HEK293 (cell line): ENCODE measurements at regions not wholly inside any gene's neighbourhood (a gene's known extent, or its start where the extent isn't known, plus 50 kb on each side); places are given as distances from the start of the nearest gene placed in this dataset.

Experiments used
- CTCF ChIA-PET: fragments of 350-600 bp; formaldehyde crosslinking; extraction: SDS; loops from one replicate; lab custom pipeline; 2021; ENCODE audit warnings: antibody characterized with exemption; lab: Yijun Ruan, JAX
- POLR2A ChIA-PET: fragments of 300-600 bp; formaldehyde crosslinking; extraction: SDS; loops from one replicate; lab custom pipeline; 2020; ENCODE audit warnings: antibody characterized with exemption, inconsistent platforms; lab: Yijun Ruan, JAX
- H3K27ac ChIP-seq: fragments of 200-500 bp; sonication (Bioruptor generic); 2 replicates; pipeline ENCODE4 v1.5.1; 2014; ENCODE audit warnings: low read depth, low read length, control low read depth, inconsistent platforms; ENCODE audit errors: extremely low read depth
- H3K36me3 ChIP-seq, 2 experiments: fragments of 200-500 bp in 1 of 2; sonication (Bioruptor generic) in 1 of 2; 1 replicate in 1 of 2; 2 replicates in 1 of 2; pipeline ENCODE4 v1.5.1; 2014 to 2017; ENCODE audit warnings: inconsistent platforms in 2 of 2, low read length in 2 of 2; ENCODE audit not compliant: control insufficient read depth in 2 of 2, insufficient read depth in 1 of 2
- H3K4me1 ChIP-seq: fragments of 200-500 bp; sonication (Bioruptor generic); 2 replicates; pipeline ENCODE4 v1.5.1; 2014; ENCODE audit warnings: mild to moderate bottlenecking, low read length, inconsistent platforms; ENCODE audit not compliant: control insufficient read depth, insufficient read depth
- H3K4me3 ChIP-seq: 2 replicates; pipeline ENCODE4 v1.5.1; 2011; ENCODE audit warnings: low read depth, mild to moderate bottlenecking, control low read depth, low read length, moderate library complexity
- H3K9me3 ChIP-seq: fragments of 200-500 bp; sonication (Bioruptor generic); 2 replicates; pipeline ENCODE4 v1.5.1; 2014; ENCODE audit warnings: low read depth, low read length, inconsistent platforms; ENCODE audit not compliant: control insufficient read depth, insufficient read depth
- KLF10 ChIP-seq: fragments of 450-650 bp; IDR thresholded peaks from 2 replicates; pipeline ENCODE4 v1.5.1; 2018; ENCODE audit warnings: missing biosample characterization, mild to moderate bottlenecking, missing genetic modification characterization
- KLF8 ChIP-seq: fragments of 450-650 bp; formaldehyde crosslinking; IDR thresholded peaks from 2 replicates; pipeline ENCODE4 v1.5.1; 2016; ENCODE audit warnings: missing biosample characterization, missing genetic modification characterization
- OSR2 ChIP-seq: fragments of 450-650 bp; formaldehyde crosslinking; IDR thresholded peaks from 2 replicates; pipeline ENCODE4 v1.5.1; 2016; ENCODE audit warnings: missing biosample characterization, missing genetic modification characterization
- SP3 ChIP-seq: fragments of 450-650 bp; formaldehyde crosslinking; IDR thresholded peaks from 2 replicates; pipeline ENCODE4 v1.5.1; 2016; ENCODE audit warnings: missing biosample characterization, missing genetic modification characterization
- TCF7L2 ChIP-seq: IDR thresholded peaks from 2 replicates; pipeline ENCODE4 v1.6.1; 2011; ENCODE audit warnings: low read depth, mild to moderate bottlenecking, inconsistent platforms, low read length, moderate library complexity, borderline replicate concordance
- ZIC2 ChIP-seq: fragments of 450-650 bp; formaldehyde crosslinking; IDR thresholded peaks from 2 replicates; pipeline ENCODE4 v1.5.1; 2016; ENCODE audit warnings: missing biosample characterization, missing genetic modification characterization
- ZNF121 ChIP-seq: fragments of 450-650 bp; formaldehyde crosslinking; IDR thresholded peaks from 2 replicates; pipeline ENCODE4 v1.5.1; 2016; ENCODE audit warnings: missing biosample characterization, missing genetic modification characterization
- ZNF133 ChIP-seq: fragments of 450-650 bp; formaldehyde crosslinking; IDR thresholded peaks from 2 replicates; pipeline ENCODE4 v1.5.1; 2016; ENCODE audit warnings: missing biosample characterization, missing genetic modification characterization
- ZNF138 ChIP-seq: fragments of 450-650 bp; formaldehyde crosslinking; IDR thresholded peaks from 2 replicates; pipeline ENCODE4 v1.5.1; 2016; ENCODE audit warnings: missing biosample characterization, missing genetic modification characterization, borderline replicate concordance
- ZNF146 ChIP-seq: fragments of 450-650 bp; formaldehyde crosslinking; IDR thresholded peaks from 2 replicates; pipeline ENCODE4 v1.5.1; 2016; ENCODE audit warnings: missing biosample characterization, missing genetic modification characterization
- ZNF174 ChIP-seq: fragments of 450-650 bp; formaldehyde crosslinking; IDR thresholded peaks from 2 replicates; pipeline ENCODE4 v1.5.0; 2017; ENCODE audit warnings: missing biosample characterization, mild to moderate bottlenecking, missing genetic modification characterization
- ZNF416 ChIP-seq: fragments of 450-650 bp; formaldehyde crosslinking; IDR thresholded peaks from 2 replicates; pipeline ENCODE4 v1.5.1; 2016; ENCODE audit warnings: missing biosample characterization, missing genetic modification characterization
- ZNF544 ChIP-seq: fragments of 450-650 bp; formaldehyde crosslinking; IDR thresholded peaks from 2 replicates; pipeline ENCODE4 v1.5.0; 2017; ENCODE audit warnings: missing biosample characterization, missing genetic modification characterization
- ZNF560 ChIP-seq: fragments of 450-650 bp; formaldehyde crosslinking; IDR thresholded peaks from 2 replicates; pipeline ENCODE4 v1.5.1; 2017; ENCODE audit warnings: missing biosample characterization, missing genetic modification characterization, borderline replicate concordance
- ZNF629 ChIP-seq: fragments of 450-650 bp; formaldehyde crosslinking; IDR thresholded peaks from 2 replicates; pipeline ENCODE4 v1.5.1; 2017; ENCODE audit warnings: missing biosample characterization, missing genetic modification characterization
- ZNF660 ChIP-seq: fragments of 450-650 bp; IDR thresholded peaks from 2 replicates; pipeline ENCODE4 v1.5.1; 2018; ENCODE audit warnings: missing biosample characterization, mild to moderate bottlenecking, missing genetic modification characterization
- ZNF768 ChIP-seq: fragments of 450-650 bp; formaldehyde crosslinking; IDR thresholded peaks from 2 replicates; pipeline ENCODE4 v1.5.1; 2018; ENCODE audit warnings: missing biosample characterization, mild to moderate bottlenecking, missing genetic modification characterization
- ZNF785 ChIP-seq: fragments of 450-650 bp; formaldehyde crosslinking; IDR thresholded peaks from 2 replicates; pipeline ENCODE4 v1.5.1; 2016; ENCODE audit warnings: missing biosample characterization, missing genetic modification characterization
- TF ChIP-seq, protein P1 (sequence below): fragments of 450-650 bp; formaldehyde crosslinking; conservative IDR thresholded peaks from 2 replicates; pipeline ENCODE4 v1.5.1; 2016; ENCODE audit warnings: low read depth, missing biosample characterization, missing genetic modification characterization
- TF ChIP-seq, protein P2 (sequence below): fragments of 450-650 bp; formaldehyde crosslinking; IDR thresholded peaks from 2 replicates; pipeline ENCODE4 v1.5.1; 2016; ENCODE audit warnings: missing biosample characterization, missing genetic modification characterization, borderline replicate concordance
- TF ChIP-seq, protein P3 (sequence below): fragments of 450-650 bp; formaldehyde crosslinking; IDR thresholded peaks from 2 replicates; pipeline ENCODE4 v1.5.1; 2016; ENCODE audit warnings: missing biosample characterization, missing genetic modification characterization, low read depth
- TF ChIP-seq, protein P4 (sequence below): fragments of 450-650 bp; formaldehyde crosslinking; IDR thresholded peaks from 2 replicates; pipeline ENCODE4 v1.5.1; 2017; ENCODE audit warnings: missing biosample characterization, missing genetic modification characterization

DNA sequence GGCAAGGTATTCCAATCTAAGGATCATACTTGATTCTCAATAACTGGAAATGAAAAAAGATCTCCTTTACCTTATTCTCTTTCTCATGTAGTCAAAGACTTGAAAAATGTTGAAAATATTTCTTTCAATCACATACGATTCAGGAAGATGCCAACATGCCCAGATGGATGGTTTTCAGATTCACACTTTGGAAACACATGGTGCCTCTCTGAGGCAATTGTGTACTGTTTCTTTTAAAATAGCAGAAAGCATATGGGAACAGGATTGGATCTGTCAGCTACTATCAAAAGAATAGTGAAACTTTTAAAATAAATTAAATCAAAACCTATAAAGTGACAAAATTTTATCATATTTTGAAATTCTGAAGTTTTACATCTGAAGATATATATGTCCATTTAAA lies 222.4 kb downstream of the SPRY2 start:
- TF ChIP-seq, protein P1, sequence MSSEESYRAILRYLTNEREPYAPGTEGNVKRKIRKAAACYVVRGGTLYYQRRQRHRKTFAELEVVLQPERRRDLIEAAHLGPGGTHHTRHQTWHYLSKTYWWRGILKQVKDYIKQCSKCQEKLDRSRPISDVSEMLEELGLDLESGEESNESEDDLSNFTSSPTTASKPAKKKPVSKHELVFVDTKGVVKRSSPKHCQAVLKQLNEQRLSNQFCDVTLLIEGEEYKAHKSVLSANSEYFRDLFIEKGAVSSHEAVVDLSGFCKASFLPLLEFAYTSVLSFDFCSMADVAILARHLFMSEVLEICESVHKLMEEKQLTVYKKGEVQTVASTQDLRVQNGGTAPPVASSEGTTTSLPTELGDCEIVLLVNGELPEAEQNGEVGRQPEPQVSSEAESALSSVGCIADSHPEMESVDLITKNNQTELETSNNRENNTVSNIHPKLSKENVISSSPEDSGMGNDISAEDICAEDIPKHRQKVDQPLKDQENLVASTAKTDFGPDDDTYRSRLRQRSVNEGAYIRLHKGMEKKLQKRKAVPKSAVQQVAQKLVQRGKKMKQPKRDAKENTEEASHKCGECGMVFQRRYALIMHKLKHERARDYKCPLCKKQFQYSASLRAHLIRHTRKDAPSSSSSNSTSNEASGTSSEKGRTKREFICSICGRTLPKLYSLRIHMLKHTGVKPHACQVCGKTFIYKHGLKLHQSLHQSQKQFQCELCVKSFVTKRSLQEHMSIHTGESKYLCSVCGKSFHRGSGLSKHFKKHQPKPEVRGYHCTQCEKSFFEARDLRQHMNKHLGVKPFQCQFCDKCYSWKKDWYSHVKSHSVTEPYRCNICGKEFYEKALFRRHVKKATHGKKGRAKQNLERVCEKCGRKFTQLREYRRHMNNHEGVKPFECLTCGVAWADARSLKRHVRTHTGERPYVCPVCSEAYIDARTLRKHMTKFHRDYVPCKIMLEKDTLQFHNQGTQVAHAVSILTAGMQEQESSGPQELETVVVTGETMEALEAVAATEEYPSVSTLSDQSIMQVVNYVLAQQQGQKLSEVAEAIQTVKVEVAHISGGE (tag by site-specific recombination): no peak
- TF ChIP-seq, protein P2, sequence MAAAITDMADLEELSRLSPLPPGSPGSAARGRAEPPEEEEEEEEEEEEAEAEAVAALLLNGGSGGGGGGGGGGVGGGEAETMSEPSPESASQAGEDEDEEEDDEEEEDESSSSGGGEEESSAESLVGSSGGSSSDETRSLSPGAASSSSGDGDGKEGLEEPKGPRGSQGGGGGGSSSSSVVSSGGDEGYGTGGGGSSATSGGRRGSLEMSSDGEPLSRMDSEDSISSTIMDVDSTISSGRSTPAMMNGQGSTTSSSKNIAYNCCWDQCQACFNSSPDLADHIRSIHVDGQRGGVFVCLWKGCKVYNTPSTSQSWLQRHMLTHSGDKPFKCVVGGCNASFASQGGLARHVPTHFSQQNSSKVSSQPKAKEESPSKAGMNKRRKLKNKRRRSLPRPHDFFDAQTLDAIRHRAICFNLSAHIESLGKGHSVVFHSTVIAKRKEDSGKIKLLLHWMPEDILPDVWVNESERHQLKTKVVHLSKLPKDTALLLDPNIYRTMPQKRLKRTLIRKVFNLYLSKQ: no peak
- TF ChIP-seq ZNF768 (tag by site-specific recombination) (no peak), ZNF416 (tag by site-specific recombination) (no peak), ZNF544 (tag by site-specific recombination) (no peak), ZNF660 (no peak), ZNF121 (tag by site-specific recombination) (no peak), ZNF174 (tag by site-specific recombination) (no peak), ZIC2 (tag by site-specific recombination) (no peak), ZNF629 (tag by site-specific recombination) (no peak), ZNF138 (tag by site-specific recombination) (no peak)
- POLR2A ChIA-PET: no interaction called here
- Histone ChIP-seq H3K4me3 (no peak overlapping the region), H3K4me1 (no peaks in the 10 kb centered on the region), H3K36me3 (no peaks in the 10 kb centered on the region), H3K9me3 (no peaks in the 10 kb centered on the region), H3K27ac (no peak overlapping the region)
- CTCF ChIA-PET: interaction anchor here (0.7 kb wide), 1 partner anchor 191 kb away, joined by 7 read pairs; no protein-coding TSS in a partner anchor

DNA sequence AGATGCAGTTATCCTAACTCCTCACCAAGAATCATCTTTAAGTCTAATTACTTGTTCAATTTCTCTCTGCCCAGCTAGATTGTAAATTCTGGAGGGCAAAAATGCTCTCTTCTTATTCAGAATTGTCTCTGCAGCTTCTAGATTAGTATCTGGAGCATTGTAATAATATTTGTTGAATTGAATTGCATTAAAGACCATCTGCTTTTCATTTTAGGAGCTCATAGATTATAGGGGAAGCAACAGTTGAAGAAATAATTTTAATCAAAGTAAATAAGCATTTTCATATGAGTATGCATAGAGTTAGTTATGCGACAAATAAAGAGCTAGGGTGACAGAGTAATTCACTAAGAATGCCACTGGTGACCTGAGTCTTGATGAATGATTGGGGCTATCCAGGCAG lies 222.8 kb downstream of the SPRY2 start:
- ChIA-PET POLR2A (no interaction called here), CTCF (interaction anchor here (0.7 kb wide), 1 partner anchor 191 kb away, joined by 7 read pairs; no protein-coding TSS in a partner anchor)
- Histone ChIP-seq H3K4me3 (no peak overlapping the region), H3K27ac (no peak overlapping the region), H3K36me3 (no peaks in the 10 kb centered on the region), H3K4me1 (no peaks in the 10 kb centered on the region), H3K9me3 (no peaks in the 10 kb centered on the region)
- TF ChIP-seq KLF10: no peak
- TF ChIP-seq ZNF133 (tag by site-specific recombination): no peak
- TF ChIP-seq, protein P3, sequence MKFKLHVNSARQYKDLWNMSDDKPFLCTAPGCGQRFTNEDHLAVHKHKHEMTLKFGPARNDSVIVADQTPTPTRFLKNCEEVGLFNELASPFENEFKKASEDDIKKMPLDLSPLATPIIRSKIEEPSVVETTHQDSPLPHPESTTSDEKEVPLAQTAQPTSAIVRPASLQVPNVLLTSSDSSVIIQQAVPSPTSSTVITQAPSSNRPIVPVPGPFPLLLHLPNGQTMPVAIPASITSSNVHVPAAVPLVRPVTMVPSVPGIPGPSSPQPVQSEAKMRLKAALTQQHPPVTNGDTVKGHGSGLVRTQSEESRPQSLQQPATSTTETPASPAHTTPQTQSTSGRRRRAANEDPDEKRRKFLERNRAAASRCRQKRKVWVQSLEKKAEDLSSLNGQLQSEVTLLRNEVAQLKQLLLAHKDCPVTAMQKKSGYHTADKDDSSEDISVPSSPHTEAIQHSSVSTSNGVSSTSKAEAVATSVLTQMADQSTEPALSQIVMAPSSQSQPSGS: no peak
- TF ChIP-seq OSR2 (tag by site-specific recombination): no peak
- TF ChIP-seq ZNF174 (tag by site-specific recombination): no peak
- TF ChIP-seq KLF8 (tag by site-specific recombination): no peak
- no peak for TF ChIP-seq ZNF138 (tag by site-specific recombination)
- TF ChIP-seq ZNF146 (tag by site-specific recombination): no peak
- no peak for TF ChIP-seq TCF7L2
- TF ChIP-seq ZNF560 (tag by site-specific recombination): no peak
- no peak for TF ChIP-seq SP3 (tag by site-specific recombination)
- no peak for TF ChIP-seq ZNF785 (tag by site-specific recombination)
- TF ChIP-seq, protein P4, sequence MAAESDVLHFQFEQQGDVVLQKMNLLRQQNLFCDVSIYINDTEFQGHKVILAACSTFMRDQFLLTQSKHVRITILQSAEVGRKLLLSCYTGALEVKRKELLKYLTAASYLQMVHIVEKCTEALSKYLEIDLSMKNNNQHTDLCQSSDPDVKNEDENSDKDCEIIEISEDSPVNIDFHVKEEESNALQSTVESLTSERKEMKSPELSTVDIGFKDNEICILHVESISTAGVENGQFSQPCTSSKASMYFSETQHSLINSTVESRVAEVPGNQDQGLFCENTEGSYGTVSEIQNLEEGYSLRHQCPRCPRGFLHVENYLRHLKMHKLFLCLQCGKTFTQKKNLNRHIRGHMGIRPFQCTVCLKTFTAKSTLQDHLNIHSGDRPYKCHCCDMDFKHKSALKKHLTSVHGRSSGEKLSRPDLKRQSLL (tag by site-specific recombination): no peak
